Endothelial cell of umbilical vein (primary cell): ENCODE measurements at regions not wholly inside any gene's neighbourhood (a gene's known extent, or its start where the extent isn't known, plus 50 kb on each side); places are given as distances from the start of the nearest gene placed in this dataset.

Source experiments
- BruUV-seq: library from RNA; stranded (reverse); fragments of 400-500 nt; replicated peaks from 2 replicates; lab custom pipeline; 2021; lab: Mats Ljungman, UMichigan
- CTCF ChIA-PET: fragments of 300-600, 350-600 bp; sonication (Branson Sonifier 250); formaldehyde crosslinking; loops from one replicate; lab custom pipeline; 2021; ENCODE audit warnings: antibody characterized with exemption, inconsistent platforms; lab: Charles Lee
- POLR2A ChIA-PET: fragments of 300-600, 350-600 bp; sonication (Branson Sonifier 250); formaldehyde crosslinking; loops from one replicate; lab custom pipeline; 2021; ENCODE audit warnings: antibody characterized with exemption, inconsistent platforms; lab: Charles Lee
- DNase-seq: peaks from one replicate; pipeline ENCODE4 v3.0.0-alpha.2; 2011; ENCODE audit warnings: low read depth, low spot score
- FAIRE-seq: peaks from 2 replicates; lab custom pipeline; 2011; peaks lifted over from hg19 to GRCh38; lab: Jason Lieb, UNC
- H2AFZ ChIP-seq: 2 replicates; pipeline ENCODE4 v1.6.0; 2012; ENCODE audit warnings: low read depth, low read length, control low read depth, inconsistent platforms
- H3K27ac ChIP-seq: 2 replicates; pipeline ENCODE4 v1.5.1; 2011; ENCODE audit warnings: low read depth, mild to moderate bottlenecking, control low read depth, low read length, moderate library complexity; ENCODE audit not compliant: insufficient read depth
- H3K27me3 ChIP-seq, 2 experiments: 2 replicates each; pipeline versions ENCODE4 v1.6.0 to v1.6.1; 2011; ENCODE audit warnings: low read length in 2 of 2, mixed read lengths in 1 of 2; ENCODE audit not compliant: control insufficient read depth in 2 of 2, insufficient read depth in 2 of 2
- H3K36me3 ChIP-seq, 2 experiments: 2 replicates in 1 of 2; 3 replicates in 1 of 2; pipeline ENCODE4 v1.5.1; 2011; ENCODE audit warnings: low read length in 2 of 2, mild to moderate bottlenecking in 1 of 2, moderate library complexity in 1 of 2; ENCODE audit not compliant: control insufficient read depth in 2 of 2, insufficient read depth in 2 of 2; ENCODE audit errors: extremely low read depth in 1 of 2
- H3K4me1 ChIP-seq: 3 replicates; pipeline ENCODE4 v1.5.1; 2011; ENCODE audit warnings: mild to moderate bottlenecking, low read length; ENCODE audit not compliant: control insufficient read depth, insufficient read depth; ENCODE audit errors: extremely low read depth
- H3K4me2 ChIP-seq: 2 replicates; pipeline ENCODE4 v1.6.1; 2011; ENCODE audit warnings: low read length, control low read depth, mixed read lengths; ENCODE audit not compliant: insufficient read depth
- H3K4me3 ChIP-seq, 3 experiments: fragments of 200-600 bp in 1 of 3; sonication (generic), shearing (Covaris generic) in 1 of 3; replicated peaks in 1 of 3; 2 replicates each; pipeline ENCODE4 v1.5.1; 2011 to 2016; ENCODE audit warnings: control low read depth in 3 of 3, low read length in 3 of 3, mild to moderate bottlenecking in 2 of 3, inconsistent platforms in 1 of 3, low read depth in 1 of 3, moderate library complexity in 1 of 3; ENCODE audit not compliant: insufficient read depth in 1 of 3
- H3K79me2 ChIP-seq: 2 replicates; pipeline ENCODE4 v1.6.0; 2012; ENCODE audit warnings: low read length, inconsistent platforms; ENCODE audit not compliant: control insufficient read depth, insufficient read depth
- H3K9ac ChIP-seq: replicated peaks from 2 replicates; pipeline ENCODE3; 2011; ENCODE audit warnings: low read length, control low read depth; ENCODE audit not compliant: insufficient read depth; ENCODE audit errors: extremely low read depth
- H3K9me1 ChIP-seq: replicated peaks from 3 replicates; pipeline ENCODE4 v1.6.0; 2011; ENCODE audit warnings: mild to moderate bottlenecking, low read length; ENCODE audit not compliant: control insufficient read depth, insufficient read depth; ENCODE audit errors: extremely low read depth
- H3K9me3 ChIP-seq: replicated peaks from 2 replicates; pipeline ENCODE4 v1.5.1; 2012; ENCODE audit warnings: low read length, inconsistent platforms; ENCODE audit not compliant: control insufficient read depth, insufficient read depth
- H4K20me1 ChIP-seq: replicated peaks from 2 replicates; pipeline ENCODE3; 2011; ENCODE audit warnings: mild to moderate bottlenecking, low read length; ENCODE audit not compliant: control insufficient read depth, insufficient read depth; ENCODE audit errors: extremely low read depth
- JUN ChIP-seq: IDR thresholded peaks from 2 replicates; pipeline ENCODE4 v1.6.1; 2011; ENCODE audit warnings: borderline replicate concordance, low read depth; ENCODE audit not compliant: insufficient read length, insufficient read depth
- MYC ChIP-seq: IDR thresholded peaks from one replicate; pipeline ENCODE4 v1.6.1; 2011; ENCODE audit warnings: mild to moderate bottlenecking, low read depth, low read length
- POLR2A ChIP-seq: IDR thresholded peaks from 2 replicates; pipeline ENCODE4 v1.6.1; 2012; ENCODE audit warnings: low read depth, mild to moderate bottlenecking, control low read depth, low read length
- dilution Hi-C: fragments of 300-500 bp; cut with MboI; formaldehyde crosslinking; loops from one replicate; pipeline ENCODE4 v1.15.0; 2019; ENCODE audit warnings: low sequenced_read_pairs; ENCODE audit not compliant: extremely low pct_ligation_motif_present
- intact Hi-C: fragments of 100-400 bp; cut with micrococcal nuclease; formaldehyde crosslinking; loops from one replicate; pipeline ENCODE4 v1.10.0; 2022
- TF ChIP-seq, protein P1 (sequence below): IDR thresholded peaks from 2 replicates; pipeline ENCODE4 v1.6.1; 2011; ENCODE audit not compliant: insufficient read depth, insufficient read length
- TF ChIP-seq, protein P2 (sequence below), 2 donors: IDR thresholded peaks; 1 replicate in 1 of 2; 2 replicates in 1 of 2; pipeline ENCODE4 v1.5.1; 2011; ENCODE audit warnings: low read length in 2 of 2, mild to moderate bottlenecking in 2 of 2, moderate library complexity in 2 of 2, control low read depth in 1 of 2, inconsistent platforms in 1 of 2, low read depth in 1 of 2; ENCODE audit not compliant: insufficient read depth in 1 of 2; ENCODE audit errors: extremely low read depth in 1 of 2

DNA sequence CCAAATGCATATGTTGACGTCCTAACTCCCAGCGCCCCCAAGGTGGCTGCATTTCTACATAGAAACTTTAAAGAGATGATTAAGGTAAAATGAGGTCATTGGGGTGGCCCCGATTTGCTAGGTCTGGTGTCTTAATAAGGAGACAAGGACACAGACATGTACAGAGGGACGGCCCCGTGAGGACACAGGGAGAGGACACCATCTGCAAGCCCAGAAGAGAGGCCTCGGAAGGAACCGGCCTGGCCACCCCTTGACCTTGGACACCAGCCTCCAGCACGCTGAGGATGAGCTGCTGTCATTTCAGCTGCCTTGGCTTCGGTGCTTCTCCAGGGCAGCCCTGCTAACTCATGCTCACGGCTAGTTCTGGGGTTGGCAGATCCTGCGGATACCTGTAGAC lies 73.2 kb downstream of the MRPL36 start:
- no peaks in the 10 kb centered on the region for H3K4me1 ChIP-seq
- H3K9me3 ChIP-seq = no peaks in the 10 kb centered on the region
- H3K9ac ChIP-seq = no peak overlapping the region
- intact Hi-C loops = no loop called here
- no TSS peak for BruUV-seq
- POLR2A ChIA-PET = no interaction called here
- dilution Hi-C loops = no loop called here
- peaks cover 0 to 4% of the 10 kb centered on the region in 2 experiments for H3K27me3 ChIP-seq
- CTCF ChIA-PET = no interaction called here
- H3K9me1 ChIP-seq = no peaks in the 10 kb centered on the region
- no peak overlapping the region for H3K4me2 ChIP-seq
- DNase-seq (no peak), FAIRE-seq (no peak)
- no peaks in the 10 kb centered on the region for H3K36me3 ChIP-seq
- no peaks in the 10 kb centered on the region for H4K20me1 ChIP-seq
- H3K4me3 ChIP-seq = no peak overlapping the region
- TF ChIP-seq, protein P1, sequence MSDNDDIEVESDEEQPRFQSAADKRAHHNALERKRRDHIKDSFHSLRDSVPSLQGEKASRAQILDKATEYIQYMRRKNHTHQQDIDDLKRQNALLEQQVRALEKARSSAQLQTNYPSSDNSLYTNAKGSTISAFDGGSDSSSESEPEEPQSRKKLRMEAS = no peak
- TF ChIP-seq POLR2A (no peak), MYC (no peak), JUN (no peak)
- TF ChIP-seq, protein P2, sequence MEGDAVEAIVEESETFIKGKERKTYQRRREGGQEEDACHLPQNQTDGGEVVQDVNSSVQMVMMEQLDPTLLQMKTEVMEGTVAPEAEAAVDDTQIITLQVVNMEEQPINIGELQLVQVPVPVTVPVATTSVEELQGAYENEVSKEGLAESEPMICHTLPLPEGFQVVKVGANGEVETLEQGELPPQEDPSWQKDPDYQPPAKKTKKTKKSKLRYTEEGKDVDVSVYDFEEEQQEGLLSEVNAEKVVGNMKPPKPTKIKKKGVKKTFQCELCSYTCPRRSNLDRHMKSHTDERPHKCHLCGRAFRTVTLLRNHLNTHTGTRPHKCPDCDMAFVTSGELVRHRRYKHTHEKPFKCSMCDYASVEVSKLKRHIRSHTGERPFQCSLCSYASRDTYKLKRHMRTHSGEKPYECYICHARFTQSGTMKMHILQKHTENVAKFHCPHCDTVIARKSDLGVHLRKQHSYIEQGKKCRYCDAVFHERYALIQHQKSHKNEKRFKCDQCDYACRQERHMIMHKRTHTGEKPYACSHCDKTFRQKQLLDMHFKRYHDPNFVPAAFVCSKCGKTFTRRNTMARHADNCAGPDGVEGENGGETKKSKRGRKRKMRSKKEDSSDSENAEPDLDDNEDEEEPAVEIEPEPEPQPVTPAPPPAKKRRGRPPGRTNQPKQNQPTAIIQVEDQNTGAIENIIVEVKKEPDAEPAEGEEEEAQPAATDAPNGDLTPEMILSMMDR (IDR thresholded peaks at IDR 0.05; ENCODE audit: extremely low read depth in 1 of 2, insufficient read depth in 1 of 2, low read depth in 1 of 2, low read length in 2 of 2) = no peak
- H3K79me2 ChIP-seq = no peaks in the 10 kb centered on the region
- no peak overlapping the region for H3K27ac ChIP-seq
- H2AFZ ChIP-seq = no peak overlapping the region
